Activated naive CD8-positive, alpha-beta T cell treated with anti-CD3 and anti-CD28 coated beads for 36 hours (primary cell): ENCODE measurements at regions not wholly inside any gene's neighbourhood (a gene's known extent, or its start where the extent isn't known, plus 50 kb on each side); places are given as distances from the start of the nearest gene placed in this dataset.
"Not testable (repeated sequence)": the region's sequence is repeated elsewhere in the genome, so short reads cannot be mapped to it uniquely, and the experiment has no call there.

Experiments used
- DNase-seq: peaks from one replicate; pipeline ENCODE4 v3.0.0; 2021
- H3K27ac Mint-ChIP-seq: one replicate; pipeline ENCODE4 v1.8.0; 2022; ENCODE audit warnings: mild to moderate bottlenecking, moderate library complexity, mixed read lengths
- H3K27me3 Mint-ChIP-seq: one replicate; pipeline ENCODE4 v1.8.0; 2022; ENCODE audit warnings: mild to moderate bottlenecking, mixed read lengths
- H3K36me3 Mint-ChIP-seq: one replicate; pipeline ENCODE4 v1.8.0; 2021; ENCODE audit warnings: mild to moderate bottlenecking, mixed read lengths
- H3K4me1 Mint-ChIP-seq: one replicate; pipeline ENCODE4 v1.8.0; 2021; ENCODE audit warnings: mixed read lengths
- H3K4me3 Mint-ChIP-seq: one replicate; pipeline ENCODE4 v1.8.0; 2022; ENCODE audit warnings: mild to moderate bottlenecking, moderate library complexity, mixed read lengths
- H3K9me3 Mint-ChIP-seq: one replicate; pipeline ENCODE4 v1.8.0; 2022; ENCODE audit warnings: mixed read lengths

DNA sequence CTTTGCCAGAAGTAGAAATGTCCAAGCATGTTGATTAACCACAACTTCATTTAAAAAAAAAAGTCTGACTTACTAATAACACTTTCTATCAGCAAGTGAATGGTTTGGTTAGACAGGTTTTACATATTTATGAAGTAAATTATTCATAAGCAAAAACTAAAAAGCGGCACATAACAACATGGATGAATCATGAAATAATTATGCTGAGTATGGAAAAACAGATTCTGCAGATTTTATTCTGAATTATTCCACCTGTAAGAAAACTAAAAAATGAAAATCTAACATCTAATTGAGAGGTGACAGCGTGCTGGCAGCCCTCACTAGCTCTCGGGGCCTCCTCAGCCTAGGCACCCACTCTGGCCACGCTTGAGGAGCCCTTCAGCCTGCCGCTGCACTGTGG, 173.5 kb downstream of the ADAM29 start:
- Mint-ChIP-seq H3K36me3 (no peaks in the 10 kb centered on the region), H3K27me3 (no peaks in the 10 kb centered on the region), H3K9me3 (peaks cover 3% of the 10 kb centered on the region), H3K4me3 (no peak overlapping the region), H3K27ac (no peak overlapping the region), H3K4me1 (no peaks in the 10 kb centered on the region)
- DNase-seq: no peak

GRCh38 chr4:175092114-175092513, 174.0 kb downstream of the ADAM29 start:
- no peak for DNase-seq
- no peaks in the 10 kb centered on the region for H3K27me3 Mint-ChIP-seq

DNA sequence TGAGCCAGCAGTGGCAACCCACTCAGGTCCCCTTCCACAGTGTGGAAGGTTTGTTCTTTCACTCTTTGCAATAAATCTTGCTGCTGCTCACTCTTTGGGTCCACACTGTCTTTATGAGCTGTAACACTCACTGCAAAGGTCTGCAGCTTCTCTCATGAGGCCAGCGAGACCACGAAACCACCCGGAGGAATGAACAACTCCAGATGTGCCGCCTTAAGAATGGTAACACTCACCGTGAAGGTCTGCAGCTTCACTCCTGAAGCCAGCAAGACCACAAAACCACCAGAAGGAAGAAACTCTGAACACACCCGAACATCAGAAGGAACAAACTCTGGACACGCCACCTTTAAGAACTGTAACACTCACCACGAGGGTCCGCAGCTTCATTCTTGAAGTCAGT, 174.9 kb downstream of the ADAM29 start:
- H3K4me3 Mint-ChIP-seq, H3K36me3 Mint-ChIP-seq, H3K9me3 Mint-ChIP-seq, H3K4me1 Mint-ChIP-seq, H3K27ac Mint-ChIP-seq, H3K27me3 Mint-ChIP-seq, DNase-seq: not testable (repeated sequence)

More at GRCh38 chr4:175092114-175092513, 174.0 kb downstream of the ADAM29 start:
- H3K9me3 Mint-ChIP-seq: peaks cover 3% of the 10 kb centered on the region
- H3K4me1 Mint-ChIP-seq: no peaks in the 10 kb centered on the region
- no peak overlapping the region for H3K4me3 Mint-ChIP-seq
- H3K36me3 Mint-ChIP-seq: no peaks in the 10 kb centered on the region
- no peak overlapping the region for H3K27ac Mint-ChIP-seq

- Mint-ChIP-seq H3K9me3 (peaks cover 4% of the 10 kb centered on the region), H3K4me1 (no peaks in the 10 kb centered on the region), H3K36me3 (no peaks in the 10 kb centered on the region), H3K27me3 (no peaks in the 10 kb centered on the region), H3K4me3 (no peak overlapping the region), H3K27ac (no peak overlapping the region)
- DNase-seq: no peak
Measured at GRCh38 chr4:175103403-175103802, 185.2 kb downstream of the ADAM29 start.

DNA sequence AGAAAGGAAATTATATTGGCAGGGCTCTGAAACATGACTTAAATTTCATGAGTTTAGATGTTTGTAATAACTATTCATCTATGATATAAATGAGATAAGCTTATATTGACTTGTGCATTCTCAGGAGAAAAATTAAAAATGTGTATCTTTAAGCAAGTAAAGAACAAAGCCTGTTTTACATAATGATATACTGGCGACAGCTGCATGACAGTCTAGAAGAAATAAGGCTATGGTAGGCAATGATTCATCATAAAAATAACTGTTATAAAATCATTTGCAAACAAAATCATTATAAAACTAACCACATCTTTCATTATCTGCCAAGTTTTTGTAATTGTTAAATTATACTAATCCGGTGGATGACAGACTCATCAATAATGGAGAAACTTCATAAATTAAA, 188.1 kb downstream of the ADAM29 start:
- no peak for DNase-seq
- Mint-ChIP-seq H3K36me3 (no peaks in the 10 kb centered on the region), H3K4me3 (no peak overlapping the region), H3K4me1 (no peaks in the 10 kb centered on the region), H3K9me3 (peaks cover 19% of the 10 kb centered on the region), H3K27ac (no peak overlapping the region), H3K27me3 (no peaks in the 10 kb centered on the region)

- peaks cover 24% of the 10 kb centered on the region for H3K9me3 Mint-ChIP-seq
- no peak overlapping the region for H3K27ac Mint-ChIP-seq
- H3K27me3 Mint-ChIP-seq: no peaks in the 10 kb centered on the region
- no peaks in the 10 kb centered on the region for H3K36me3 Mint-ChIP-seq
- no peaks in the 10 kb centered on the region for H3K4me1 Mint-ChIP-seq
- H3K4me3 Mint-ChIP-seq: no peak overlapping the region
- no peak for DNase-seq
Measured at GRCh38 chr4:175109933-175110332, 191.8 kb downstream of the ADAM29 start.

- H3K9me3 Mint-ChIP-seq: peaks cover 19% of the 10 kb centered on the region
- no peaks in the 10 kb centered on the region for H3K4me1 Mint-ChIP-seq
Measured at GRCh38 chr4:175125410-175126068, 207.4 kb downstream of the ADAM29 start.

GRCh38 chr4:175127314-175127713, 209.2 kb downstream of the ADAM29 start:
- H3K27ac Mint-ChIP-seq: no peak overlapping the region

More at GRCh38 chr4:175125410-175126068, 207.4 kb downstream of the ADAM29 start:
- H3K4me3 Mint-ChIP-seq: no peak overlapping the region
- no peak for DNase-seq
- H3K27ac Mint-ChIP-seq: no peak overlapping the region
- no peaks in the 10 kb centered on the region for H3K36me3 Mint-ChIP-seq
- no peaks in the 10 kb centered on the region for H3K27me3 Mint-ChIP-seq

DNA sequence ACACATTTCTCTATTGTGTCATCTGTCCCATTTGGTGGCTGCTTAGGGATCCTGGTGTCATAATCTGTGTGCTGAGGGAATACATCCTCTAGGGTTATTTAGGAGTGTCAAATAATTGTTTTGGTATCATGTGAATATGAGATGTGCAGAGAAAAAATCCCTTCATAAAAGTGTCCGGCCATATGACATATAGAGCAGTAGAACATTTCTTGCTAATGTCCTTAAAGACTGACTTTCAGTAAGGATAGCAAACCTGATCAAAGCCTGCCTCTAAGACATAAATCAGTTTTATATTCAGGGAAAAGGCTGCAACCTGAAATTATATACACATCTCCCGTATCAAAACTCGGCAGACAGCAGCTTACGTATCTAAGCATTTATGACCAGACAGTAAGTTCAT, 211.6 kb downstream of the ADAM29 start:
- H3K9me3 Mint-ChIP-seq: peaks cover 2% of the 10 kb centered on the region
- no peak overlapping the region for H3K4me3 Mint-ChIP-seq

More at GRCh38 chr4:175127314-175127713, 209.2 kb downstream of the ADAM29 start:
- Mint-ChIP-seq H3K9me3 (peaks cover 12% of the 10 kb centered on the region), H3K36me3 (no peaks in the 10 kb centered on the region), H3K4me3 (no peak overlapping the region), H3K27me3 (no peaks in the 10 kb centered on the region), H3K4me1 (no peaks in the 10 kb centered on the region)
- DNase-seq: no peak

DNA sequence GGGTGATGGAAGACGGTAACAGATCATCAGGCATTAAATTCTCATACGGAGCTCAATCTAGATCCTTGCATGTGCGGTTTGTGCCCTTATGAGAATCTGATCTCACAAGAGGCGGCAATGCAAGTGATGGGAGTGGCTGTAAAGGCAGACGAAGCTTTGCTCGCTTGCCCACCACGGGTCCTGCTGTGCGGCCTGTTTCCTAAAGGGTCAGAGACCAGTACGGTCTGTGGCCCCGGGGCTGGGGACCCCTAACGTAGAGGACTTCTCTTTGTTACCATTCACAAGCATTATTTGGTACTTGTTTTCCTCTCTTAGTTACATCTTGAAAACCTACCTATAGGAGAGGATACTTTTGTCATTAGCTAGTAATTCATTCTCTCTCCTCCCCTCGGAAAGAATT, 221.0 kb downstream of the ADAM29 start:
- Mint-ChIP-seq H3K4me1 (no peaks in the 10 kb centered on the region), H3K27ac (no peak overlapping the region), H3K4me3 (no peak overlapping the region), H3K36me3 (no peaks in the 10 kb centered on the region), H3K27me3 (no peaks in the 10 kb centered on the region), H3K9me3 (peaks cover 3% of the 10 kb centered on the region)
- DNase-seq: no peak

More for the DNA sequence above, 211.6 kb downstream of the ADAM29 start:
- H3K36me3 Mint-ChIP-seq: no peaks in the 10 kb centered on the region
- no peaks in the 10 kb centered on the region for H3K27me3 Mint-ChIP-seq
- no peak overlapping the region for H3K27ac Mint-ChIP-seq
- no peaks in the 10 kb centered on the region for H3K4me1 Mint-ChIP-seq
- DNase-seq: no peak

GRCh38 chr4:175143116-175143515, 225.0 kb downstream of the ADAM29 start:
- H3K4me1 Mint-ChIP-seq: no peaks in the 10 kb centered on the region
- no peak overlapping the region for H3K4me3 Mint-ChIP-seq
- H3K27me3 Mint-ChIP-seq: no peaks in the 10 kb centered on the region

DNA sequence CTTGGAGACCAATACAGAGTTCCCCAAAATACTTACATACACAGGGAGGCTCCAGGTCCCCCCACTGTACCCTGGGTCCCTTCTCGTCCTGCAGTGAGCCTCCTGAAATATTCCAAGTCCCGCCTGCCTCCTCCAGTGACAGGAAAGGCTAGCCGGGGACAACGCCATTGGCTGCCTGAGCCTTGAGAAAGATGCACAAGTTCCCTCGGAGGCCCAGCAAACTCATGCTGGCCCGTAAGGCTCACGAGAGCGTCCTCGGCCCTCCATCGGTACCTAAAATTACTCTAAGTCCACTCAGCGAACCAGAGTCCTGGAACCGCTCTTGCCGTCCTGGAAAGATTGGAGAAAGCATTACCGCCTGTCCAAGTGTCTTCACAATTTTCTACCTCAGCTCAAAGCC, 228.6 kb downstream of the ADAM29 start:
- no peak for DNase-seq
- H3K4me1 Mint-ChIP-seq: no peaks in the 10 kb centered on the region
- peaks cover 8% of the 10 kb centered on the region for H3K9me3 Mint-ChIP-seq
- H3K27ac Mint-ChIP-seq: no peak overlapping the region
- no peaks in the 10 kb centered on the region for H3K27me3 Mint-ChIP-seq
- no peaks in the 10 kb centered on the region for H3K36me3 Mint-ChIP-seq
- H3K4me3 Mint-ChIP-seq: no peak overlapping the region

More at GRCh38 chr4:175143116-175143515, 225.0 kb downstream of the ADAM29 start:
- Mint-ChIP-seq H3K9me3 (peaks cover 2% of the 10 kb centered on the region), H3K27ac (no peak overlapping the region), H3K36me3 (no peaks in the 10 kb centered on the region)
- no peak for DNase-seq

GRCh38 chr4:175147233-175147632, 229.1 kb downstream of the ADAM29 start:
- Mint-ChIP-seq H3K27me3 (no peaks in the 10 kb centered on the region), H3K4me1 (no peaks in the 10 kb centered on the region), H3K4me3 (no peak overlapping the region), H3K9me3 (peaks cover 8% of the 10 kb centered on the region), H3K36me3 (no peaks in the 10 kb centered on the region), H3K27ac (no peak overlapping the region)
- no peak for DNase-seq

DNA sequence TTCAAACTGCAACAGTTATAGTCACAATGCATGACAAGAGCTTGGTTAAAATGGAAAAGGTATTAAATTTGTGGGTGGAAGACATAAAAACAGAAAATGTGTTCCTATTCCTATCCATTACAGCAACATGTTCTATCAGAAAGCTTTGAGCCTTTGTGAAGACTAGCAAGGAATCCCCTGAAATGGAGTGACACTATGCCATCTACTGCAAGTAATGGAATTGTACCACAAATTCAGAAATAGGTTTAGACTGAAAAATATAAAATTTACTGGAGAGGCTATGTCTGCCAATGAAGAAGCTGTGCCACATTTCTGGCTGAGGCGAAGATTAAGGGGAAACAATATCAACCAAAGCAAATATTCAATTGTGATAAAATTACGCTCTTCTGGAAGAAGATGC, 247.9 kb downstream of the ADAM29 start:
- no peak for DNase-seq
- Mint-ChIP-seq H3K27me3 (no peaks in the 10 kb centered on the region), H3K4me1 (no peaks in the 10 kb centered on the region), H3K27ac (no peak overlapping the region), H3K36me3 (no peaks in the 10 kb centered on the region), H3K9me3 (peaks cover 3% of the 10 kb centered on the region), H3K4me3 (no peak overlapping the region)

- H3K4me3 Mint-ChIP-seq: no peak overlapping the region
- H3K27ac Mint-ChIP-seq: no peak overlapping the region
- no peak for DNase-seq
- H3K4me1 Mint-ChIP-seq: no peaks in the 10 kb centered on the region
- no peaks in the 10 kb centered on the region for H3K36me3 Mint-ChIP-seq
- peaks cover 7% of the 10 kb centered on the region for H3K9me3 Mint-ChIP-seq
- H3K27me3 Mint-ChIP-seq: no peaks in the 10 kb centered on the region
Measured at GRCh38 chr4:175176710-175177109, 258.6 kb downstream of the ADAM29 start.

DNA sequence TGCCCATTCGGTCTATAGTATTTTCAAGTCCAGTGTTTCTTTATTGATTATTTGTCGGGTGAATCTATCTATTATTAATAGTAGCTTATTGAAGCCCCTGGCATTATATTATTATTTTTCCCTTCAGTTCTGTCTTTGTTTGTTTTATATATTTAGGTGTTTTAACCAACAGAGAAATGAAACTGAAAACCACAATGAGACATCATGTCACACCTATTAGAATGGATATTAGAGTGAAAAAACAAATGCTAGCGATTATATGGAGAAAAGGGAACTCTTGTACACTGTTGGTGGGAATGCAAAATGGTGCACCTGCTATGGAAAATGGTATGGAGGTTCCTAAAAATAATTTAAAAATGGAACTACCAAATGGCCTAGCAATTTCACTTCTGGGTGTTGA, 272.5 kb downstream of the ADAM29 start:
- Mint-ChIP-seq H3K4me3 (no peak overlapping the region), H3K9me3 (peaks cover 2% of the 10 kb centered on the region), H3K27me3 (no peaks in the 10 kb centered on the region), H3K4me1 (no peaks in the 10 kb centered on the region), H3K36me3 (no peaks in the 10 kb centered on the region), H3K27ac (no peak overlapping the region)
- no peak for DNase-seq
